ENCODE measurements at regions not wholly inside any gene's neighbourhood (a gene's known extent, or its start where the extent isn't known, plus 50 kb on each side); places are given as distances from the start of the nearest gene placed in this dataset.
"Not testable (repeated sequence)": the region's sequence is repeated elsewhere in the genome, so short reads cannot be mapped to it uniquely, and the experiment has no call there.

DNA sequence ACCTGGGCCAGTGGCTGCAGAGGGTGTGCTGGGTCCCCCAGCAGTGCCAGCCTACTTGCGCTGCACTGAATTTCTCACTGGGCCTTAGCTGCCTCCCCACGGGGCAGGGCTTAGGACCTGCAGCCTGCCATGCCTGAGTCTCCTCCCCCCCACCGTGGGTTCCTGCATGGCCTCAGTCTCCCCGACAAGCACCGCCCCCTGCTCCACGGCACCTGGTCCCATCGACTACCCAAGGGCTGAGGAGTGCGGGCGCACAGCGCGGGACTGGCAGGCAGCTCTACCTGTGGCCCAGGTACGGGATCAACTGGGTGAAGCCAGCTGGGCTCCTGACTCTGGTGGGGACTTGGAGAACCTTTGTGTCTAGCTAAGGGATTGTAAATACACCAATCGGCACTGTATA lies 1143.6 kb downstream of the OTOL1 start:
- DNase-seq (ENCODE audit: low read depth): not testable (repeated sequence)

DNA sequence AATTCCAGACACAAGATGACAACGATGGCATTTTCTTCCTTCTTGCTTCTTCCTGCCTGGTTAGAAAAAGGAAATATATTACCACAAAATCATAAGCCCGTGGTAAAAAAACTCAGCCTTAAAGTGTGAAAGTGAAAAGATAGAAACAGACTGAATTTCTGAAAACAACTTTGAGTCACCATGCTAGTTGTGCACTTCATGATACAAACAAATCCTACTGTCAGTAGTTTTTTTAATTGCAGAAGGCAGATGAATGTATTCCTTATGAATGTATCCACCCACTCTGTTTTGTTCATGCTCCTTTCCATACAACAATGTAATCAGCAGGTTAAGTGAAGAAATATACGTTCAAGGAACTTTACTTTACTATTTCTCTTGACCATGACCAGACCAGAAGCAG lies 1144.7 kb downstream of the OTOL1 start:
- DNase-seq (ENCODE audit: low read depth): no peak

DNA sequence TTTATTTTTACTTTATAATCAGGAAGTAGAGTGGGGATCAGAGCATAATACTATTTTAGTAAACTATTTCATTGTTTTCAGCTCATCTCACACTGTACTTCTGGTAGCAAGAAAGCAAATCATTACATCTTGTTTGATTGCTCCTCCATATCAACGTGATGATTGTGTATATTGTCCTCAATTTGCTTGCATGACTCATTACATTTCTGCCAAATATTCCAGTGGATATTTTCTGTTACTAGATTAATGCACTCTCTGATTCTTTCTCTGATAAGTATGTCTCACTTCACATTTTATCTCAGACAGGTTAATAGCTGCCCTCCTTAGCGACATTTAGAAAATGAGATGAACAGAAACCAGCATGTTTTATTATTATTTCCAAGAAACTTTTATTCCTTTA lies 1145.3 kb downstream of the OTOL1 start:
- no peak for DNase-seq (ENCODE audit: low read depth)

DNA sequence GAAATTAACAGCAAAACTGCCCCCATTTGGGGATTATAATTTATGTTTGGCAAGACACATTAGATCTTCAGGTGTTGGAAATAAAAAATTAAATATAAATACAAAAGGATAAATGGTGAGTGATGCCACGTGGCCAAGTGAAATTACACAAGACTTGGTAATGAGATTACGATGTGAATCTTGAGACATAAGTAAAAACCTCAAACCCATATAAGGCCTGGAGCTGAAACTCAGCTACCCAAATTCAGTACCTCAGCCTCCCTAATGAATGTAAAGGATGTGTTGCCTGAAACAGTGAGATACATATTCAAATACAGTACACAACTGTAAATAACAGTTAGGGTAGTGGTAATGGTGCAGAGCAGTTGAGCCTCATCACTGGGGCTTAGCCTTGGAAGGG lies 1146.6 kb downstream of the OTOL1 start:
- DNase-seq (ENCODE audit: low read depth): no peak

DNA sequence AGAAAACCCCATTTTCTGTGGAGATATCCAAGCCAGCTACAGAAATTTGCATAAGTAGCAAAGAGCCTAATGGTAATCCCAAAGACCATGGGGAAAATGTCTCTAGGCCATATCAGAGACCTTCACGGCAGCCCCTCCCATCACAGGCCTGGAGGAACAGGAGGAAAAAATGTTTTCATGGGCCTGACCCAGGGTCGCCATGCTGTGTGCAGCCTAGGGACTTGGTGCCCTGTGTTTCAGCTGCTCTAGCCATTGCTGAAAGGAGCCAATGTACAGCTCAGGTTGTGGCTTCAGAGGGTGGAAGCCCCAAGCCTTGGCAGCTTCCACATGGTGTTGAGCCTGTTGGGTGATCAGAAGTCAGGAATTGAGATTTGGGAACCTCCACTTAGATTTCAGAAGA lies 1150.7 kb downstream of the OTOL1 start:
- no peak for DNase-seq (ENCODE audit: low read depth)

DNA sequence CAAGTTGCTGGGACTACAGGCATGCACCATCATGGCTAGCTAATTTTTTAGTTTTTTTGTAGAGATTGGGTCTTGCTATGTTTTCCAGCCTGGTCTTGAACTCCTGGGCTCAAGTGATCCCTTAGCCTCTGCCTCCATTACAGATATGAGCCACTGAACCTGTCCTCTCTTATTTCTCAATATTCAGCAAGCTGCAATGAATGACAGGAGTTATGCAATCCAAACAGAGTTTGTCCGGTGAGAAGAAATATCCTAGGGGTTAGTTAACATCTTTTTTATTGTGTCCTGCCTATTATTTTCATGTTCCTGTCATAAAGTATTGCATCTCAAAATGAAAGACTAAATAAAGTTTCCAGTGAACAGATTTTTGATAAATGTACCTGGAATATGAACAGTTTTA lies 1161.4 kb downstream of the OTOL1 start:
- DNase-seq (ENCODE audit: low read depth): no peak

DNA sequence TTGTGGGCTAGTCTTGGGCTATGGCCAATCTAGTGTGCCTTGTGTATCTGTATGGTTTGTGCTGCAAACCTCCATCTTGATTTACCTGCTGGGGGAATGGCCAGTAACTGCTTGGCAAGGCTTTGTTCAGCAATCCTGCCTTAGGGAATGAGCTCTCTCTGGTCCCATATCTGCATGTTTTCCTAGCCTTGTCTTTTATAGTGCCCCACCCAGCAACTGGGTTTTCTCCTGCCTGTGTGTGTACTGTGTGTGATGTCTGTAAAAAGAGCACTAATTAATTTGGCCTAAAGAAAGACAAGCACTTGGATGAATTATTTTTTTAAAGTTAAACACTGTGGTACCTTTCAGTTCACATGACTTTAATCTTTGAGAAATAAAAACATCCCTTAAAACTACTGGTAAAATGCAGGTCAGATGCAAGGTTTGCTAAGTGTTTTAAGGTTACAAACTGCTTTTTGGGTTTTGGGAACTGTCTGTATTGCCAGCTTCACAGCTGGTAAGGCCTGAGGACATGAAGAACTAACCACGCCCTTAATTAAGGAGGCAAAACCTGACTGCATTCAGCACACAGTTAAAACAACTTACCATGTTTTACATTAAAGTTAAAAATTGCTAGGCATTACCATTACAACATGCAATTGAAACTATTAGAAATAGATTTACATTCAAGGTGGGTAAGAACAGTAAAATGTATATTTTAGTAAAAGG lies 1169.2 kb downstream of the OTOL1 start:
- DNase-seq (ENCODE audit: low read depth): no peak

DNA sequence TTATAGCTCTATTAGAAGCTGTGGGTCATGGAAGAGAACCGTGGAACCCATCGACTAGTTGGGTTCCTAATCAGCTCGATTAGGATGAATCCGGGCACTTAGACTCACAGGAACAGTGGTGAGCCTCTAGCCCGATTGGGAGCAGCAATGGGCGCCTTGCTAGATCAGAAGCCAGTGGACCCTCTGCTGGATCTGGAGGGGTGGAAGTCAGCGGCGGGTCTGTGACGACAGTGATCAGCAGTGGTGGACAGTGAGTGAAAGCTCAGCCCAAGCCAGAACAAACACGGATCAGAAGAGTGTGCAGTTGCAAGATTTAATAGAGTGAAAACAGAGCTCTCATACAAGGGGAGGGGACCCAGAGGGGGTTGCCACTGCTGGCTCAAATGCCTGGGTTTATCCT lies 1170.2 kb downstream of the OTOL1 start:
- DNase-seq (ENCODE audit: low read depth): no peak

DNA sequence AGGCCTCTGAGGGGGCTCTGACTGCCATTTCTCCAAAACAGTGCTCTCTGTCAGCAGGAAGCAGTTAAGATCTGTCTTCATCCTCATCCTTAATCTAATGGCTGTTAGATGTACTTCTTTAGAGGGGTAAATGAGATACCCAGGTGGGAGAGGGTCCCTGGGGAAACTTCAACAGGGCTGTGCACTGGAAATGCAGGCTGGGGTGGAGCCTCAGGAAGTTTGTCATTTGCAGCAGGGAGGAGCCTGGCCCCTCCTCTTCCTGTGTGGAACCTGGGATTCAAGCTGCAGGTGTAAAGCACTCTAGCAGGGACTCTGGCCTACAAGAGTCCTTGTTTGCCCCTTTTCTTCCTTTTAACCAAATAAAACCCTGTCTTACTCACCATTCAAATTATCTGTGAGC lies 1173.6 kb downstream of the OTOL1 start:
- no peak for DNase-seq (ENCODE audit: low read depth)

DNA sequence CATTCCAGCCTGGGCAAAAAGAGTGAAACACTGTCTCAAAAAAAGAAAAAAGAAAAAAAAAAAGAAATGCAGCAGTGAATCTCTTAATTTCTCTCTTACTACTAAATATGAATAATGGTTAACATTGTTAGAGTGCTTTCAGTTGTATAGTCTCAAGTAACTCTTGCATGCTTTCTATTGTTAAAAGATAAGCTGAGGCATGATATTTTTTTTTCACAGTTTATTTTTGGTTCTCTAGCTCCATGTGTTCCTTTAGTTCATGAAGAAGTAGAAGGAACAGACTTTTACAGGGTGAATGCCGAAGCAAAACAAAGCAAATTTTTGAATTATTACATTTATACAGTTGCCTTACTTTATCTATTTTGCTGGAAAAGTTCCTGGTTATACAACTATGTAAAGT lies 1180.9 kb downstream of the OTOL1 start:
- DNase-seq (ENCODE audit: low read depth): no peak

DNA sequence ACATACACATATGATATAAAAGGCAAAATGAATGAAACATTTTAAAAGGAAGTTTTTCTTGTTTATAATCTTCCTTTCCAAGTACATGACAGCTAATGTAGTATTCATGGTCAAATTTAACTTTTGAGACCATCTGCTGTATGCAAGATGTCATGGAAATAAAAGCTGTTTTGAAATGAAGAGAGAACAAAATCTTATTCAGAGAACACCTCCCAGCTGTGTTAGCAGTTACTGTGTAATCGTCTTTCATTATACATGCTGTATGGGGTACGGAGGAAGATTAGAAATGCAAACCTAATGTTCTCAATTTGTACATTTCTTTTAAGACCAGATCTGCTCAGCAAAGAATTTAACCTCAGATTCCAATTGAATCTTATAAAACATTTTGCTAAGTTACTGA lies 1182.3 kb downstream of the OTOL1 start:
- no peak for DNase-seq (ENCODE audit: low read depth)

DNA sequence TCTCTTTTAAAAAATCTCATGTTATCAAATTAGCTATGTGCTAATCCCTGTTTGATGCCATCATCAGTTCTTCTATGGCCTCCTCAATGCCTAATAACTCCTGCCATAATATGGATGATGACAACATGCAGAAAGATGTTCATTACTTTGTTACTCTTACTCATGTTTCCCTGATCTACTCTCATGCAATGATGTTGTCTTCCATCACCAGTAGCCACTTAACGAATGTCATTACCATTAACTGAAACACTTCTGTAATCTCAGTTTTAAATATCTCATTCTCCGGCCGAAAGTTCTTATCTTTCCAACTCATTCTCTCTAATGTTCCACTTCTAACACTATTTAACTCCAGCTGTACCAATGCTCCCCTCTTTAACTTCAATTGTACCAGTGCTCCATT lies 1187.7 kb downstream of the OTOL1 start:
- no peak for DNase-seq (ENCODE audit: low read depth)

DNA sequence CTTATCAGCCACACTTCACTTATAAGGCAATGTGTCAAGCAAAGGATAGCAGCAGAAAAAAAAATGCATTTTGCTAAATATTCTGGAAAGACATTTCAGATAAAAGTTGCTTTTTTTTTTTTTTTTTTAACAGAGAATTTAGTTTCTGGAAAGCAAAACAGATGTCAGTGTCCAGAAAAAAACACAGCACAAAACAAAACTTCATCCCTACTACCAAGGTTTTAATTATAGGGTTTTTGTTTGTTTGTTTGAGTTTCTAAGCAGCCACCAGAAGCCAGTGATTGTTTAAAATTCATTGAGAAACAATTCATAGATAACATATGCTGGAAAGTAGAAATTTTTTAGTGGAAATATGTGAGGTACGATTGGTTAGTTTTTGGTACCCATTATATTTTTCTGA lies 1202.7 kb downstream of the OTOL1 start:
- DNase-seq (ENCODE audit: low read depth): no peak

DNA sequence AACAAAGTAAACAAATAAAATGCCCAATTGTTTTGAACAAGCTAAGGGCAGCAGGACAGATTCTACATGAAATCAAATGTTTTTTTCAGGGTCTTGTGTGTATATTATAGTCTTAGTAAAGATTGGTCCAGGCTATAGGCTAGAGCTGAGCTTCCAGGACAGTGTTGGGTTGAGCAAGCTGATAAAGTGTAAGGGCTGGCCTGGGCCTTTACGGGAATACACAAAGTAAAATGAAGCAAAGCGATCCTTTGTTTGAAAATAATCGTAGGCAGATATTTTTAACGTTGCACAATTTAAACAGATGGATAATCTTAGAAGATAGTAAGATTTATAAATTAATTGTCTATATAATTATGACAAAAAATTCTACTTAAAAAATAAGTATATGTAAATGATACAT lies 1204.6 kb downstream of the OTOL1 start:
- no peak for DNase-seq (ENCODE audit: low read depth)

DNA sequence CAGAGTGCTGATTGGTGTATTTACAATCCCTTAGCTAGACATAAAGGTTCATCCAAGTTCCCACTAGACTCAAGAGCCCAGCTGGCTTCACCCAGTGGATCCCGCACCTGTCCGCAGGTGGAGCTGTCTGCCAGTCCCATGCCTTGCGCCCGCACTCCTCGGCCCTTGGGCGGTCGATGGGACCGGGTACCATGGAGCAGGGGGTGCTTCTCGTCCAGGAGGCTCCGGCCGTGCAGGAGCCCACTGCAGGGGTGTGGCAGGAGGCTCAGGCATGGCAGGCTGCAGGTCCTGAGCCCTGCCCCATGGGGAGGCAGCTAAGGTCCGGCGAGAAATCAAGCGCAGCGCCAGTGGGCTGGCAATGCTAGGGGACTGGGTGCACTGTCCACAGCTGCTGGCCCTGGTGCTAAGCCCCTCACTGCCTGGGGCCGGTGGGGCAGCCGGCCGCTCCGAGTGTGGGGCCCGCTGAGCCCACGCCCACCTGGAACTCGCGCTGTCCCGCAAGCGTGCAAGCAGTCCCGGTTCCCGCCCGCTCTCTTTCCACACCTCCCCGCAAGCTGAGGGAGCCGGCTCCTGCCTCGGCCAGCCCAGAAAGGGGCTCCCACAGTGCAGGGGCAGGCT lies 1206.3 kb downstream of the OTOL1 start:
- no peak for DNase-seq (ENCODE audit: low read depth)

DNA sequence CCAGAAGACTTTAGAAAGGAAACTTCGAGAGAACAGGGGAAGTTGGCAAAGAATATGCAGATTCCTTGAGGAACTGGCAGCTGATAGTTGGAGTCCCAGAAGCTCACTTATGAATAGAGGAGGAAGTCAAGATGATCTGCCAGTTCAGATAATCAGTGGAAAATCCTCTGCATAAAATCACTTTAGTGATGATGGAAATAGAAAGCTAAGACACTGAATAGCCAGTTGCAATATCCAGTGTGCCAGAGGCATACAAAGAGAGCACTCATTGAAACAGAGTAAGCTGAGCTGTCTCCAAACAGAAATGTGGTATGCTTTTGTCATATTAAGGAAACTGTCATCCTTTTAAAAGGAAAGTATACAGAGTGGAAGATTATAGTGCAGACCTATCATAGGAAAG lies 1207.6 kb downstream of the OTOL1 start:
- peak; percentile 28 for DNase-seq (ENCODE audit: low read depth)

DNA sequence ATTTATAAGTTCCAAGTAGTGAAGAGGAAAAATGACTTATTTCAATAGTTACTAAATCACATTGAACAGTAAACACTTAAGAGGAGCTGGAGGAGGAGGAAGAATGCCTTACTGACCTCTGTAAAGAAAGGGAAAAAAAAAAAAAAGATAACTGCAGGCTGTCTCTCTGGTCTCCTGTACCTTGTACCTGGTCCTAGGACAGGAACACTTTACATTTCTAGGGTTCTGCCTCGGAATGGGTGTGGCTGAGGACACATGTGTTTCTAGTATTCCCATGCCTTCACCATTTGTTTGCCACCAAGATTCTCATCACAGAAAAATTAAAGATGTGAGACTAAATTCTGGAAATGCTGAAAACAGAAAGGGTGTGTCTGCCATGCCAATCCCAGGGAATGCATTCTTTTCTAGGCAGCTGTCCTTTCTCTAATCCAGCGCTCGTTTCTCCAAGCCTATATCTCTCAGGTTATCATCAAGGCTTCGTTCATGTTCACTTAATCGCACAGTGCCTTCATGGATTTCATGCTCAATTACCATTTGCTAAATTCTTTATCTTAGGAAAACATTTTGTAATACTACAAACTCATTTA lies 1208.3 kb downstream of the OTOL1 start:
- DNase-seq (ENCODE audit: low read depth): no peak

DNA sequence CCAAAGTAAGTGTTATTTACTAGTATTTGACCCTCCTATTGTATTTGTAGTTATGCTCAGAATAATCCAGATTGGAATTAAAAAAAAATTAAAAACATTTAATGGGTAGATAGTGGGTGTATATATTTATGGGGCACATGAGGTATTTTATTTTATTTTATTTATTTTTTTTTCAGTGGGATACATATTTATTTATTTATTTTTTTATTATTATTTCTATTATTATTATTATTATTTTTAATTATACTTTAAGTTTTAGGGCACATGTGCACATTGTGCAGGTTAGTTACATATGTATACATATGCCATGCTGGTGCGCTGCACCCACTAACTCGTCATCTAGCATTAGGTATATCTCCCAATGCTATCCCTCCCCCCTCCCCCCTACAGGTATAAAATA lies 1211.8 kb downstream of the OTOL1 start:
- not testable (repeated sequence) for DNase-seq (ENCODE audit: low read depth)

DNA sequence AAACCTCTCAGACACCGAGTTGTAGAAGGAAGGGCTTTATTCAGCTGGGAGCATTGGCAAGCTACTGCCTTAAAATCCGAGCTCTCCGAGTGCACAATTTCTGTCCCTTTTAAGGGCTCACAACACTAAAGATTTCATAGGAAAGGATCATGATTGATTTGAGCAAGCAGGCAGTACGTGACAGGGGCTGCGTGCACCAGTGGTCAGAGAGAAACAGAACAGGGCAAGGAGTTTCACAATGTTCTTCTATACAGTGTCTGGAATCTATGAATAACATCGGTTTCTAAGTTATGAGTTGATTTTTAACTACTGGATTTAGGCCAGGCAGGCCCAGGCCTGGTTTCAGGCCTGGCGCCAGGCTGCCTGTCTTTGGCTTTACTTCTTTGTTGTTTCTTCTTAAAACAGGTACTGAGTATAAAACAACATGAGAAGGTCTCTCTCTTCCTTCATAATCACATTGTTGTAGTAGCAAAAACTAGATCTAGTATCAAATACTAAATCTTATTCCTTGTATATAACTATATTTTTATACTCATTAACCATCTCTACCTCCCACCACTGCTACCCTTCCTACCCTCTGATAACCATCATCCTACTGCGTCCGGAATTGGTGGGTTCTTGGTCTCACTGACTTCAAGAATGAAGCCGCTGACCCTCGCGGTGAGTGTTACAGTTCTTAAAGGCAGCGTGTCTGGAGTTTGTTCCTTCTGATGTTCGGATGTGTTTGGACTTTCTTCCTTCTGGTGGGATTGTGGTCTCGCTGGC lies 1212.5 kb downstream of the OTOL1 start:
- DNase-seq (ENCODE audit: low read depth): not testable (repeated sequence)

DNA sequence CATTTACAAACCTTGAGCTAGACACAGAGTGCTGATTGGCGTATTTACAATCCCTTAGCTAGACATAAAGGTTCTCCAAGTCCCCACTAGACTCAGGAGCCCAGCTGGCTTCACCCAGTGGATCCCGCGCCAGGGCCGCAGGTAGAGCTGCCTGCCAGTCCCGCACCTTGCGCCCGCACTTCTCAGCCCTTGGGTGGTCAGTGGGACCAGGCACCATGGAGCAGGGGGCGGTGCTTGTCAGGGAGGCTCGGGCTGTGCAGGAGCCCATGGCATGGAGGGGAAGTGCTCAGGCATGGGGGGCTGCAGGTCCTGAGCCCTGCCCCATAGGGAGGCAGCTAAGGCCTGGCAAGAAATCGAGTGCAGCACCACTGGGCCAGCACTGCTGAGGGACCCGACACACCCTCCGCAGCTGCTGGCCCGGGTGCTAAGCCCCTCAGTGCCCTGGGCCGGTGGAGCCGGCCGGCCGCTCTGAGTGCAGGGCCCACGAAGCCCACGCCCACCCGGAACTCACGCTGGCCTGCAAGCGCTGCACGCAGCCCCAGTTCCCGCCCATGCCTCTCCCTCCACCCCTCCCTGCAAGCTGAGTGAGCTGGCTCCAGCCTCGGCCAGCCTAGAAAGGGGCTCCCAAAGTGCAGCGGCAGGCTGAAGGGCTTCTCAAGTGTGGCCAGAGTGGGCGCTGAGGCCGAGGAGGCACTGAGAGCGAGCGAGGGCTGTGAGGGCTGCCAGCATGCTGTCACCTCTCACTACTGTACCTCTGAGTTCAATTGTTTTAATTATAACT lies 1213.9 kb downstream of the OTOL1 start:
- no peak for DNase-seq (ENCODE audit: low read depth)

DNA sequence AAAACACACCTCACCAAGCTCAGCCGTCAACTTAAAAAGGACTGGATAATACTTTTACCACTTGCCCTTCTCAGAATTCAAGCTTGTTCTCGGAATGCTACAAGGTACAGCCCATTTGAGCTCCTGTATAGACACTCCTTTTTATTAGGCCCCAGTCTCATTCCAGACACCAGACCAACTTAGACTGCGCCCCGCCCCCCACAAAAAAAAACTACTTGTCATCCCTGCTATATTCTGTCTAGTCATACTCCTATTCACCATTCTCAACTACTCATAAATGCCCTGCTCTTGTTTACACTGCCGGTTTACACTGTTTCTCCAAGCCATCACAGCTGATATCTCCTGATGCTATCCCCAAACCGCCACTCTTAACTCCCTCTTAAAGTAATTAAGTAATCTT lies 1220.5 kb downstream of the OTOL1 start:
- DNase-seq (ENCODE audit: low read depth): not testable (repeated sequence)

DNA sequence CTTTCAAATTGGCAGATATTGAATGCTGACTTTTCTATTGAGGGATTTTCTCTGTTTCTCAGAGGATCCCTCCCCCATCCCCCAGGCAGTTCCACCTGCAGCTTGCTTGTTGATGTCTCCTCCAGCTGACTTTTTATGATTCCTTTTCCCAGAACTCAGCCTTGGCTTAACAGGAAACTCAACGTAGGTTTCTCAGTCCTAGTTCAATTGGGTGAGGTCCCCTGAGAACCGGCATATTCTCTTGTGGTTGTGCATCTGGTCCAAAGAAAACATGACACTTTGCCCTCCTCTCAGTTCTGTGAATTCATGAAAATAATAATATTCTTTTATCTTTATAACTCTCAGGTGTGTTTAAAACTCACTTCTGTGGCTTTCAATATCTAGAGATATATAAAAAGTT lies 1222.1 kb downstream of the OTOL1 start:
- no peak for DNase-seq (ENCODE audit: low read depth)

All from forelimb muscle (tissue), 1 donor.